CD8-positive, alpha-beta memory T cell (primary cell): ENCODE measurements at regions not wholly inside any gene's neighbourhood (a gene's known extent, or its start where the extent isn't known, plus 50 kb on each side); places are given as distances from the start of the nearest gene placed in this dataset.

Source experiments
- CTCF ChIA-PET: fragments of 350-600 bp; sonication (Branson Sonifier 250); formaldehyde crosslinking; loops from one replicate; lab custom pipeline; 2021; ENCODE audit warnings: antibody characterized with exemption; lab: Charles Lee
- POLR2A ChIA-PET: fragments of 350-600 bp; sonication (Branson Sonifier 250); formaldehyde crosslinking; loops from one replicate; lab custom pipeline; 2021; ENCODE audit warnings: antibody characterized with exemption; lab: Charles Lee
- DNase-seq, 5 donors: peaks; one replicate each; pipeline versions ENCODE4 v3.0.0 to v3.0.0-alpha.2; 2020 to 2022; ENCODE audit warnings: mixed read lengths in 1 of 5
- H3K27ac ChIP-seq: one replicate; pipeline ENCODE4 v1.7.0; 2013; ENCODE audit warnings: low read depth, mild to moderate bottlenecking, low read length, moderate library complexity
- H3K27me3 ChIP-seq: 2 replicates; pipeline ENCODE4 v1.7.0; 2013; ENCODE audit warnings: low read length, mild to moderate bottlenecking; ENCODE audit not compliant: insufficient read depth, poor library complexity, severe bottlenecking
- H3K36me3 ChIP-seq: 2 replicates; pipeline ENCODE4 v1.7.0; 2013; ENCODE audit warnings: mild to moderate bottlenecking, low read length, moderate library complexity; ENCODE audit not compliant: insufficient read depth
- H3K4me1 ChIP-seq: 2 replicates; pipeline ENCODE4 v1.7.0; 2013; ENCODE audit warnings: mild to moderate bottlenecking, low read length, moderate library complexity; ENCODE audit not compliant: insufficient read depth
- H3K4me3 ChIP-seq: 2 replicates; pipeline ENCODE4 v1.7.0; 2013; ENCODE audit warnings: mild to moderate bottlenecking, low read length
- H3K9me3 ChIP-seq: 2 replicates; pipeline ENCODE4 v1.7.0; 2013; ENCODE audit warnings: mild to moderate bottlenecking, low read length
- H3K27ac Mint-ChIP-seq, 8 donors: one replicate each; pipeline ENCODE4 v1.8.0; 2020 to 2021; ENCODE audit warnings: mixed read lengths in 8 of 8, mild to moderate bottlenecking in 6 of 8, inconsistent platforms in 3 of 8, moderate library complexity in 3 of 8
- H3K27me3 Mint-ChIP-seq, 2 donors: one replicate each; pipeline ENCODE4 v1.8.0; 2020 to 2021; ENCODE audit warnings: mixed read lengths in 2 of 2, mild to moderate bottlenecking in 1 of 2, moderate library complexity in 1 of 2
- H3K36me3 Mint-ChIP-seq, 3 donors: one replicate each; pipeline ENCODE4 v1.8.0; 2020 to 2021; ENCODE audit warnings: mixed read lengths in 3 of 3, inconsistent platforms in 1 of 3, mild to moderate bottlenecking in 1 of 3
- H3K4me1 Mint-ChIP-seq, 3 donors: one replicate each; pipeline ENCODE4 v1.8.0; 2020 to 2021; ENCODE audit warnings: mixed read lengths in 3 of 3, inconsistent platforms in 1 of 3, mild to moderate bottlenecking in 1 of 3
- H3K4me3 Mint-ChIP-seq, 7 donors: one replicate each; pipeline ENCODE4 v1.8.0; 2020 to 2021; ENCODE audit warnings: mixed read lengths in 7 of 7, mild to moderate bottlenecking in 6 of 7, moderate library complexity in 4 of 7, inconsistent platforms in 2 of 7
- H3K9me3 Mint-ChIP-seq, 5 donors: one replicate each; pipeline ENCODE4 v1.8.0; 2020 to 2022; ENCODE audit warnings: mixed read lengths in 5 of 5, mild to moderate bottlenecking in 3 of 5, moderate library complexity in 2 of 5, inconsistent platforms in 1 of 5

- H3K4me1 ChIP-seq, result no peaks in the 10 kb centered on the region
- POLR2A ChIA-PET, result no interaction called here
- DNase-seq, result no peak
- no peak overlapping the region for H3K27ac Mint-ChIP-seq
- no peak overlapping the region for H3K27ac ChIP-seq
- H3K4me3 ChIP-seq, result no peak overlapping the region
- no peaks in the 10 kb centered on the region for H3K27me3 Mint-ChIP-seq
- no peak overlapping the region for H3K4me3 Mint-ChIP-seq
- H3K36me3 Mint-ChIP-seq, result no peaks in the 10 kb centered on the region
- CTCF ChIA-PET, result no interaction called here
- peaks cover 0 to 12% (median 0%) of the 10 kb centered on the region in 5 donors for H3K9me3 Mint-ChIP-seq
- no peaks in the 10 kb centered on the region for H3K9me3 ChIP-seq
- no peaks in the 10 kb centered on the region for H3K36me3 ChIP-seq
- H3K27me3 ChIP-seq, result no peaks in the 10 kb centered on the region
- no peaks in the 10 kb centered on the region for H3K4me1 Mint-ChIP-seq
These were observed 277.9 kb upstream of the RARB start for GRCh38 chr3:25150199-25150598.

DNA sequence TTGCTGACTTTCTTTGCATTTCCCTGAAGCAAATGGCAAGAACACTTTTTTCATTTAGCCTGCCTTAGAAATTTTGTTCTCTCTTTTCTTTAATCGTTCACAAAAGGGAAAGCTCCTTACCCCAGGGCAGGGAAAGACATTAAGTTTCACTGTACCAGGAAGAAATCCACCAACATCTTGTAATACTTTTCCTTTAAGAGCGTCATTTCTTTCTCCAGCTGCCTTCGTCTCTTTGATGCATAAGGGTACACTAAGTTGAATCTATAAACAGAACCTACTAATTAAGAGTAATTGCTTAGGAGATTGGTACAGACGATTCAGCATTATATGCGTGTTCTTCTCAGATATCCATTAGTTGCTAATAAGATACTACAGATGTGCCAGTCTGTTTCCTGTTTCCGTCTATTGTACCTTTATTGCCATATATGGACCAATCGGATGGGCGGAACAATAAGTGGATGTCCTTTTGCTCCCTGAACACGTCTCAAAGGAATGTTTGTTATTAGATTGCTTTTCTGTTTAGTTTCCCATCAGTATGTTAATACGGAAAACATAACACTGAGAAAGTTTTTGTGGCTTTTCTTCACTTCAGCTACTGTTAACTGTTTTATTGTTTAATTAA is 276.7 kb upstream of the RARB start:
- H3K4me1 Mint-ChIP-seq, result no peaks in the 10 kb centered on the region
- H3K4me3 Mint-ChIP-seq, result no peak overlapping the region
- Histone ChIP-seq H3K9me3 (no peaks in the 10 kb centered on the region), H3K4me1 (no peaks in the 10 kb centered on the region), H3K36me3 (no peaks in the 10 kb centered on the region), H3K27me3 (no peaks in the 10 kb centered on the region), H3K27ac (no peak overlapping the region), H3K4me3 (no peak overlapping the region)
- H3K36me3 Mint-ChIP-seq, result no peaks in the 10 kb centered on the region
- ChIA-PET CTCF (no interaction called here), POLR2A (no interaction called here)
- H3K27ac Mint-ChIP-seq, result no peak overlapping the region
- peaks cover 0 to 9% (median 0%) of the 10 kb centered on the region in 5 donors for H3K9me3 Mint-ChIP-seq
- H3K27me3 Mint-ChIP-seq, result no peaks in the 10 kb centered on the region
- no peak for DNase-seq

GRCh38 chr3:25151903-25152295 is 276.2 kb upstream of the RARB start:
- H3K27me3 ChIP-seq, result no peaks in the 10 kb centered on the region
- POLR2A ChIA-PET, result no interaction called here
- H3K27ac ChIP-seq, result no peak overlapping the region
- Mint-ChIP-seq H3K36me3 (no peaks in the 10 kb centered on the region), H3K9me3 (peaks cover 0 to 9% (median 2%) of the 10 kb centered on the region in 5 donors), H3K4me3 (no peak overlapping the region), H3K4me1 (no peaks in the 10 kb centered on the region), H3K27ac (no peak overlapping the region), H3K27me3 (no peaks in the 10 kb centered on the region)
- CTCF ChIA-PET, result no interaction called here
- no peak for DNase-seq
- no peaks in the 10 kb centered on the region for H3K36me3 ChIP-seq
- H3K4me3 ChIP-seq, result no peak overlapping the region
- H3K4me1 ChIP-seq, result no peaks in the 10 kb centered on the region
- no peaks in the 10 kb centered on the region for H3K9me3 ChIP-seq

DNA sequence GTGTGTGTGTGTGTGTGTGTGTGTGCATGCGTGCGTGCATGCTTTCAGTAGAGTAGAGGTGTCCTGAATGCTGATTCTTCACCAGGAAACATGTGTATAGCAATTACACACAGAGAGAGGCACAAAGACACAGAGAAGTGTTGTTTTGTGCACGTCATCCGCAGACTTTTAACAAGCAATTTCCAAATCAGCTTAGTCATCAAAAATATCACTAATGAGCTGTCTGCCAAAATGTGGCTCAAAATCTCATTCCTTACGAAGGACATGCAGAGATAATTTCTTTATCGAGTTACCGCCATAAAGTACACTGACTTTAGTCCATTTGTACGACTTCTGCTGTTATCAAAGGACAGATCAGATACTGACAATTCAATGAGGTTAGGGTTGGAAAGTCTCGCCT is 274.9 kb upstream of the RARB start:
- H3K4me1 ChIP-seq, result no peaks in the 10 kb centered on the region
- H3K9me3 ChIP-seq, result no peaks in the 10 kb centered on the region
- no peak overlapping the region for H3K4me3 ChIP-seq
- no peaks in the 10 kb centered on the region for H3K4me1 Mint-ChIP-seq
- H3K36me3 Mint-ChIP-seq, result no peaks in the 10 kb centered on the region
- no peak overlapping the region for H3K27ac Mint-ChIP-seq
- ChIA-PET CTCF (no interaction called here), POLR2A (no interaction called here)
- no peaks in the 10 kb centered on the region for H3K27me3 ChIP-seq
- no peaks in the 10 kb centered on the region for H3K27me3 Mint-ChIP-seq
- peaks cover 0 to 9% (median 2%) of the 10 kb centered on the region in 5 donors for H3K9me3 Mint-ChIP-seq
- no peaks in the 10 kb centered on the region for H3K36me3 ChIP-seq
- H3K27ac ChIP-seq, result no peak overlapping the region
- DNase-seq, result no peak
- H3K4me3 Mint-ChIP-seq, result no peak overlapping the region

DNA sequence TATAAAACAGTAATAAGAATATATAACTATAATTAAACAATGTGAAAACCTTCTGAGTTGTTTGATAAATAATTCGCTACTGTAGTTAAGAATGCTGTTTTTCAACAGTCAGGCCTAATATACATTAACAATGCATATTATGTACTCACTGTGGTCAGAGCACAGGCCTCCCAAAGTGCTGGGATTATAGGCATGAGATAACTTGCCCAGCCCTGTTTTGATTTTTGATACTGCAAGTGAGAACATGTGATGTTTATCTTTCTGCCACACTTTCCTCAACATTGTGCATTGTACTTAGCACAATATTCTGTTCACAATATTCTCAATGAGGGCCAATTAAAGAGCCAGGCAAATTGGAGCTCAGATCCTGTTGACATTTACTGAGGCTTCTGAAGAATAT is 274.5 kb upstream of the RARB start:
- no peak for DNase-seq

DNA sequence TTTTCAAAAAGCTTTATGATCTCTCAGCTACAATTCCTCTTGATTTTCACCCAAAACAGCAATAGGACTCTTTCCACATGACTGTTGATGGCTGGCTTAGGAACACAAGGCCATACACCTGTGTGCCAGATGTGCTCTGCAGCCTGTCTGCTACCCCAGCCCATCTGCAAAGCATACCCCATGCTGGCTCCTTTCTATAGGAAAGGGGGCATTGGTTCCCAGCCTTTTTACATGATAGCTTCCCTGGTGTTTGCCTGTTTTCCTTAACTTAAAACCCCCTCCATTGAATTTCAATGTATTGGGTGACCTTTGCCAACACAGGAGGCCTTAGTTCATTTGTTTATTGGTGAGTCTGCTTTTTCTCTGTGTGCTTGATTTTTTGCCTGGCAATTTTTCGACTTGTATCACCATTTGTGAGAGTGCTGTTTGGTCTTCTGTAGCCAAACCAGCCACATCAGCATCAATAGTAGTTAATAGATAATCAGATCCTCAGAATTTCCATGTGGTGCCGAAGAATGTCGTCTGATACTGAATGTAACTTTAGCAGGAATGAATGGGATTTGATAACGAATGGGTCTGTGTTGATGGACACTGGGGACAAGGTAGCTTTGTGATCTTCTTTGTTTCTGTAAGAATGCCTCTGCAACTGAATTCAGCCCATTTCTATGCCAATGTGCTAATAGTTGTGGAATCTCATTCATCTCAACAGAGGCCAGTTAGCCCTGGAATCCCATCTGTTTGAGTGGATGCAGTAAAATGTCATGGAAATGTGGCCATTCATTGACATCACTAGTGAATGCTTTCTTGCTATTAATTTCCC is 272.2 kb upstream of the RARB start:
- Mint-ChIP-seq H3K27me3 (no peaks in the 10 kb centered on the region), H3K9me3 (peaks cover 0 to 15% (median 6%) of the 10 kb centered on the region in 5 donors), H3K4me1 (no peaks in the 10 kb centered on the region), H3K4me3 (no peak overlapping the region), H3K36me3 (no peaks in the 10 kb centered on the region), H3K27ac (no peak overlapping the region)
- Histone ChIP-seq H3K27me3 (no peaks in the 10 kb centered on the region), H3K27ac (no peak overlapping the region), H3K36me3 (no peaks in the 10 kb centered on the region), H3K4me3 (no peak overlapping the region), H3K4me1 (no peaks in the 10 kb centered on the region), H3K9me3 (no peaks in the 10 kb centered on the region)
- no peak for DNase-seq
- ChIA-PET CTCF (no interaction called here), POLR2A (no interaction called here)

More for the DNA sequence above, 274.5 kb upstream of the RARB start:
- ChIA-PET CTCF (no interaction called here), POLR2A (no interaction called here)
- no peaks in the 10 kb centered on the region for H3K4me1 ChIP-seq
- Mint-ChIP-seq H3K27ac (no peak overlapping the region), H3K36me3 (no peaks in the 10 kb centered on the region), H3K4me3 (no peak overlapping the region), H3K4me1 (no peaks in the 10 kb centered on the region), H3K9me3 (peaks cover 0 to 9% (median 2%) of the 10 kb centered on the region in 5 donors), H3K27me3 (no peaks in the 10 kb centered on the region)
- no peaks in the 10 kb centered on the region for H3K27me3 ChIP-seq
- H3K27ac ChIP-seq, result no peak overlapping the region
- H3K36me3 ChIP-seq, result no peaks in the 10 kb centered on the region
- no peak overlapping the region for H3K4me3 ChIP-seq
- no peaks in the 10 kb centered on the region for H3K9me3 ChIP-seq

DNA sequence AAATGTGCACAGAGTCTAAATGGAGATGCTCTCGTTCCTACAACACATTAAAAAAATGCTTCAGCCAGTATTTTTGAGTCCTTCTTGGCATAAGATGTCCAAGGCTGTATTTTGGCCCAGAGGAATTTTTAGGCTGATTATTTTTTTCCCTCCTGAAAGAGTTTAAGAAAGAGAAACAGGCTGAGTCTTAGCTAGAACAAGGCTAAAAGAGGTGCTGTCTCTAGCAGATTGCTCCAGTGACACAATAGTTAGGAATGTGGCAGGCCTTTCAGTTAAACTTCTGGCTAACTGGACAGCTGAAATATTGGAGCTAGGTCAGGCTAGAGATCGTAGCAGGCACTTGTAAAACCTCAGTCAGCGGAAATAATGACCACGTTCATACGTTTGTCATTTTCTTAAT is 271.4 kb upstream of the RARB start:
- H3K36me3 Mint-ChIP-seq, result no peaks in the 10 kb centered on the region
- peaks cover 0 to 13% (median 6%) of the 10 kb centered on the region in 5 donors for H3K9me3 Mint-ChIP-seq
- Histone ChIP-seq H3K36me3 (no peaks in the 10 kb centered on the region), H3K27ac (no peak overlapping the region), H3K4me3 (no peak overlapping the region), H3K4me1 (no peaks in the 10 kb centered on the region), H3K27me3 (no peaks in the 10 kb centered on the region), H3K9me3 (no peaks in the 10 kb centered on the region)
- no peak for DNase-seq
- no peak overlapping the region for H3K27ac Mint-ChIP-seq
- ChIA-PET CTCF (no interaction called here), POLR2A (no interaction called here)
- H3K4me3 Mint-ChIP-seq, result no peak overlapping the region
- H3K4me1 Mint-ChIP-seq, result no peaks in the 10 kb centered on the region
- no peaks in the 10 kb centered on the region for H3K27me3 Mint-ChIP-seq

DNA sequence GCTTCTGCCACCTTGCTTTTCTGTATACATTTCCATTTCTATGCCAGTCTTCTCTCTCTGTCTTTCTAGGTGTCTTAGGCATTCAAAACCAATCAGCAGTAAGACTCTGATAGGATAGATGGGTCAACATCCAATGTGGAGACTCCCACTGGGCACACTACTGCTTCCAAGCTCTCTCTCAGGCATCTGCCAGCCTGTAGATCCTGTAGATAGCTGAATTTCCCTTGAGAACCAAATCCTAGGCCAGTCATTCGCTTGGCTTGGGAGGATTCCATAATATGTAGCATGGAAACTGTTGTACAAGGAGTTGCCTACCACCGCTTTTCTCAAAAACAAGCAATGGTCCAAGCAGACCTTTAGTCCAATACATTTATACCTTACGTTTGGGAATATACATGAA is 262.8 kb upstream of the RARB start:
- Mint-ChIP-seq H3K27me3 (no peaks in the 10 kb centered on the region), H3K9me3 (peaks cover 2 to 10% (median 8%) of the 10 kb centered on the region in 5 donors), H3K4me3 (no peak overlapping the region), H3K27ac (no peak overlapping the region), H3K36me3 (no peaks in the 10 kb centered on the region), H3K4me1 (no peaks in the 10 kb centered on the region)
- ChIA-PET CTCF (no interaction called here), POLR2A (no interaction called here)
- Histone ChIP-seq H3K27me3 (no peaks in the 10 kb centered on the region), H3K4me3 (no peak overlapping the region), H3K9me3 (no peaks in the 10 kb centered on the region), H3K36me3 (no peaks in the 10 kb centered on the region), H3K4me1 (no peaks in the 10 kb centered on the region), H3K27ac (no peak overlapping the region)
- DNase-seq, result no peak
